H9 (cell line): ENCODE measurements at regions not wholly inside any gene's neighbourhood (a gene's known extent, or its start where the extent isn't known, plus 50 kb on each side); places are given as distances from the start of the nearest gene placed in this dataset.

Experiments used
- DNase-seq: peaks from one replicate; pipeline ENCODE4 v3.0.0-alpha.2; 2017
- H2AFZ ChIP-seq: one replicate; pipeline ENCODE4 v1.6.1; 2013; ENCODE audit warnings: mild to moderate bottlenecking, low read length, control low read depth, moderate library complexity
- H2AK5ac ChIP-seq: 2 replicates; pipeline ENCODE4 v1.6.1; 2013; ENCODE audit warnings: low read length, control low read depth, mixed read lengths; ENCODE audit not compliant: insufficient read length
- H2BK120ac ChIP-seq: one replicate; pipeline ENCODE4 v1.6.1; 2013; ENCODE audit warnings: low read depth, mild to moderate bottlenecking, low read length, control low read depth, inconsistent platforms; ENCODE audit not compliant: poor library complexity, severe bottlenecking
- H2BK12ac ChIP-seq: 2 replicates; pipeline ENCODE4 v1.6.1; 2013; ENCODE audit warnings: low read length, control low read depth, mixed read lengths, low read depth; ENCODE audit not compliant: insufficient read length
- H2BK15ac ChIP-seq: 2 replicates; pipeline ENCODE4 v1.6.1; 2013; ENCODE audit warnings: low read depth, low read length, control low read depth
- H2BK20ac ChIP-seq: one replicate; pipeline ENCODE4 v1.6.1; 2013; ENCODE audit warnings: low read depth, mild to moderate bottlenecking, low read length, control low read depth, inconsistent platforms; ENCODE audit not compliant: poor library complexity, severe bottlenecking
- H2BK5ac ChIP-seq: 2 replicates; pipeline ENCODE4 v1.6.1; 2013; ENCODE audit warnings: low read length, control low read depth, mixed read lengths; ENCODE audit not compliant: insufficient read length
- H3K14ac ChIP-seq: 2 replicates; pipeline ENCODE4 v1.6.1; 2013; ENCODE audit warnings: low read length, control low read depth; ENCODE audit not compliant: insufficient read depth
- H3K18ac ChIP-seq: 2 replicates; pipeline ENCODE4 v1.6.1; 2013; ENCODE audit warnings: low read depth, mild to moderate bottlenecking, mixed read lengths, low read length, control low read depth; ENCODE audit not compliant: insufficient read length
- H3K23ac ChIP-seq: 2 replicates; pipeline ENCODE4 v1.6.1; 2013; ENCODE audit warnings: low read length, control low read depth, mixed read lengths, low read depth; ENCODE audit not compliant: insufficient read length
- H3K23me2 ChIP-seq: 2 replicates; pipeline ENCODE4 v1.6.1; 2013; ENCODE audit warnings: low read depth, mild to moderate bottlenecking, mixed read lengths, low read length, control low read depth; ENCODE audit not compliant: insufficient read length, poor library complexity, severe bottlenecking
- H3K27ac ChIP-seq: 2 replicates; pipeline ENCODE4 v1.5.1; 2013; ENCODE audit warnings: low read length, control low read depth, mixed read lengths, low read depth; ENCODE audit not compliant: insufficient read length
- H3K27me3 ChIP-seq: 2 replicates; pipeline ENCODE4 v1.6.1; 2013; ENCODE audit warnings: low read length, control low read depth, inconsistent platforms; ENCODE audit not compliant: insufficient read depth
- H3K4ac ChIP-seq: 2 replicates; pipeline ENCODE4 v1.6.1; 2013; ENCODE audit warnings: low read depth, mild to moderate bottlenecking, control low read depth, inconsistent platforms, low read length, moderate library complexity
- H3K4me1 ChIP-seq: 2 replicates; pipeline ENCODE4 v1.6.1; 2013; ENCODE audit warnings: low read length, control low read depth, inconsistent platforms; ENCODE audit not compliant: insufficient read depth
- H3K4me2 ChIP-seq: 2 replicates; pipeline ENCODE4 v1.6.1; 2013; ENCODE audit warnings: low read length, control low read depth, mixed read lengths; ENCODE audit not compliant: insufficient read length, insufficient read depth
- H3K56ac ChIP-seq: 2 replicates; pipeline ENCODE4 v1.6.1; 2013; ENCODE audit warnings: low read depth, mild to moderate bottlenecking, mixed read lengths, low read length, control low read depth; ENCODE audit not compliant: insufficient read length
- H3K79me1 ChIP-seq: 2 replicates; pipeline ENCODE4 v1.6.1; 2013; ENCODE audit warnings: low read depth, mild to moderate bottlenecking, moderate library complexity, low read length, control low read depth, inconsistent platforms; ENCODE audit not compliant: insufficient read depth, poor library complexity, severe bottlenecking
- H3K79me2 ChIP-seq: 2 replicates; pipeline ENCODE4 v1.6.1; 2013; ENCODE audit warnings: low read length, control low read depth, inconsistent platforms; ENCODE audit not compliant: insufficient read depth
- H3K9ac ChIP-seq: 2 replicates; pipeline ENCODE4 v1.6.1; 2013; ENCODE audit warnings: low read length, control low read depth, mixed read lengths; ENCODE audit not compliant: insufficient read length; ENCODE audit errors: extremely low read depth
- H3K9me3 ChIP-seq: one replicate; pipeline ENCODE4 v1.6.1; 2013; ENCODE audit warnings: low read depth, low read length, inconsistent platforms; ENCODE audit not compliant: control insufficient read depth
- H3T11ph ChIP-seq: one replicate; pipeline ENCODE4 v1.6.1; 2013; ENCODE audit warnings: mild to moderate bottlenecking, low read length, control low read depth, inconsistent platforms
- H4K20me1 ChIP-seq: one replicate; pipeline ENCODE4 v1.6.1; 2013; ENCODE audit not compliant: control insufficient read depth, insufficient read length, insufficient read depth
- H4K5ac ChIP-seq: 2 replicates; pipeline ENCODE4 v1.6.1; 2013; ENCODE audit warnings: low read depth, mild to moderate bottlenecking, mixed read lengths, low read length, control low read depth; ENCODE audit not compliant: insufficient read length
- H4K8ac ChIP-seq: replicated peaks from 2 replicates; pipeline ENCODE4 v1.6.1; 2013; ENCODE audit warnings: low read length, control low read depth, mixed read lengths, low read depth; ENCODE audit not compliant: insufficient read length
- H4K91ac ChIP-seq: 2 replicates; pipeline ENCODE4 v1.6.1; 2013; ENCODE audit warnings: low read depth, mild to moderate bottlenecking, moderate library complexity, mixed read lengths, low read length, control low read depth; ENCODE audit not compliant: insufficient read length
- H3K27ac Mint-ChIP-seq, 3 experiments: 2 replicates in 2 of 3; 3 replicates in 1 of 3; pipeline ENCODE4 v1.8.0; 2020 to 2021; ENCODE audit warnings: mixed read lengths in 3 of 3, mild to moderate bottlenecking in 1 of 3, moderate library complexity in 1 of 3
- H3K27me3 Mint-ChIP-seq: 2 replicates; pipeline ENCODE4 v1.8.0; 2021; ENCODE audit warnings: low read depth, mild to moderate bottlenecking, moderate library complexity, mixed read lengths
- H3K36me3 Mint-ChIP-seq, 3 experiments: 2 replicates in 2 of 3; 3 replicates in 1 of 3; pipeline ENCODE4 v1.8.0; 2020 to 2021; ENCODE audit warnings: low read depth in 3 of 3, mixed read lengths in 3 of 3; ENCODE audit not compliant: insufficient read depth in 1 of 3
- H3K4me1 Mint-ChIP-seq, 2 experiments: 2 replicates each; pipeline ENCODE4 v1.8.0; 2020; ENCODE audit warnings: mixed read lengths in 2 of 2
- H3K4me3 Mint-ChIP-seq, 2 experiments: 2 replicates in 1 of 2; 3 replicates in 1 of 2; pipeline ENCODE4 v1.8.0; 2020 to 2021; ENCODE audit warnings: mild to moderate bottlenecking in 2 of 2, mixed read lengths in 2 of 2, moderate library complexity in 1 of 2
- H3K9me3 Mint-ChIP-seq, 2 experiments: 2 replicates in 1 of 2; 3 replicates in 1 of 2; pipeline ENCODE4 v1.8.0; 2020; ENCODE audit warnings: mild to moderate bottlenecking in 2 of 2, mixed read lengths in 2 of 2, moderate library complexity in 1 of 2
- WGBS: extraction: QIAGEN DNeasy Blood & Tissue Kit; methylation state at CpG from one replicate; pipeline ENCODE4 v1.1.7; 2013; ENCODE audit warnings: missing lambda C conversion rate, low lambda C conversion rate, mixed read lengths; ENCODE audit not compliant: insufficient read length; ENCODE audit errors: extremely low coverage; 5-methylcytosine and 5-hydroxymethylcytosine counted together
- TF ChIP-seq, protein P1 (sequence below): fragments of 200-600 bp; sonication (generic); conservative IDR thresholded peaks from 3 replicates; pipeline ENCODE4 v1.8.0; 2021; ENCODE audit warnings: antibody characterized with exemption, mild to moderate bottlenecking

DNA sequence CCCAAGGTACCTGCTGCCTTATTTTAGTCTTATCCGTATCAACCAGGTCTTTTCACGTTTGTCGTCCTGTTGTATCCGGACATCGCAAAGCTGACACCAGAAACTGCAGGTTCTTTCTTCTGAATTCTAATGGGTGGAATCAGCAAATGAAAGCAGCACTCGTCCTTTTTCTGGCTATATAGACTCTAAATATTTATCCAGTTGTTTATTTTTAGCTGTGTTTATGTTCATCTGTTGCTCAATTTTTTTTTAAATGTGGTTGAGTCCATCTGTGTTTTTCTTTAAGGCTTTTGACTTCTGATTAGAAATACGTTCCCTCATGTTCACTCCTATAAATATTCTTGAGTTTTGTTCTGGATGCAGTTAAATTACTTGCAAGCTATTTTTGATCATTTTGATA, 831.7 kb downstream of the MTRR start:
- no peaks in the 10 kb centered on the region for H4K20me1 ChIP-seq
- no peak overlapping the region for H2BK120ac ChIP-seq
- no peak overlapping the region for H3T11ph ChIP-seq
- H3K23me2 ChIP-seq = no peaks in the 10 kb centered on the region
- no peak for DNase-seq
- no peak overlapping the region for H3K14ac ChIP-seq
- TF ChIP-seq, protein P1, sequence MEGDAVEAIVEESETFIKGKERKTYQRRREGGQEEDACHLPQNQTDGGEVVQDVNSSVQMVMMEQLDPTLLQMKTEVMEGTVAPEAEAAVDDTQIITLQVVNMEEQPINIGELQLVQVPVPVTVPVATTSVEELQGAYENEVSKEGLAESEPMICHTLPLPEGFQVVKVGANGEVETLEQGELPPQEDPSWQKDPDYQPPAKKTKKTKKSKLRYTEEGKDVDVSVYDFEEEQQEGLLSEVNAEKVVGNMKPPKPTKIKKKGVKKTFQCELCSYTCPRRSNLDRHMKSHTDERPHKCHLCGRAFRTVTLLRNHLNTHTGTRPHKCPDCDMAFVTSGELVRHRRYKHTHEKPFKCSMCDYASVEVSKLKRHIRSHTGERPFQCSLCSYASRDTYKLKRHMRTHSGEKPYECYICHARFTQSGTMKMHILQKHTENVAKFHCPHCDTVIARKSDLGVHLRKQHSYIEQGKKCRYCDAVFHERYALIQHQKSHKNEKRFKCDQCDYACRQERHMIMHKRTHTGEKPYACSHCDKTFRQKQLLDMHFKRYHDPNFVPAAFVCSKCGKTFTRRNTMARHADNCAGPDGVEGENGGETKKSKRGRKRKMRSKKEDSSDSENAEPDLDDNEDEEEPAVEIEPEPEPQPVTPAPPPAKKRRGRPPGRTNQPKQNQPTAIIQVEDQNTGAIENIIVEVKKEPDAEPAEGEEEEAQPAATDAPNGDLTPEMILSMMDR = no peak
- H3K4ac ChIP-seq = no peak overlapping the region
- H3K79me2 ChIP-seq = no peaks in the 10 kb centered on the region
- H2AFZ ChIP-seq = no peak overlapping the region
- H2BK5ac ChIP-seq = no peak overlapping the region
- H3K9ac ChIP-seq = no peak overlapping the region
- no peak overlapping the region for H2BK15ac ChIP-seq
- no peak overlapping the region for H3K27ac ChIP-seq
- no peak overlapping the region for H3K18ac ChIP-seq
- no peak overlapping the region for H4K91ac ChIP-seq
- H4K5ac ChIP-seq = no peak overlapping the region
- H3K56ac ChIP-seq = no peak overlapping the region
- H3K23ac ChIP-seq = no peak overlapping the region
- H3K79me1 ChIP-seq = no peaks in the 10 kb centered on the region
- no peaks in the 10 kb centered on the region for H3K4me1 ChIP-seq
- no peaks in the 10 kb centered on the region for H3K9me3 ChIP-seq
- H3K4me2 ChIP-seq = no peak overlapping the region
- Mint-ChIP-seq H3K9me3 (peaks cover 0 to 3% of the 10 kb centered on the region in 2 experiments; a peak in 1 of 5 replicates), H3K36me3 (no peaks in the 10 kb centered on the region), H3K27ac (no peak overlapping the region), H3K27me3 (no peaks in the 10 kb centered on the region), H3K4me1 (no peaks in the 10 kb centered on the region), H3K4me3 (no peak overlapping the region)
- H4K8ac ChIP-seq = no peak overlapping the region
- H2AK5ac ChIP-seq = no peak overlapping the region
- H2BK20ac ChIP-seq = no peak overlapping the region
- H2BK12ac ChIP-seq = no peak overlapping the region
- H3K27me3 ChIP-seq = no peaks in the 10 kb centered on the region
- WGBS = no CpG with 5 or more reads among the region's 7 CpGs
